WTC11 (cell line): ENCODE measurements at regions not wholly inside any gene's neighbourhood (a gene's known extent, or its start where the extent isn't known, plus 50 kb on each side); places are given as distances from the start of the nearest gene placed in this dataset.

Source experiments
- ATAC-seq: fragments of 200-7000 bp; cut with Tn5 transposase; 2 replicates; pipeline ENCODE4 v1.10.0; 2021; ENCODE audit warnings: mild to moderate bottlenecking, moderate library complexity
- CTCF ChIA-PET: fragments of 300-600 bp; sonication (Branson Sonifier 250); formaldehyde crosslinking; loops from one replicate; lab custom pipeline; 2021; ENCODE audit warnings: antibody characterized with exemption; lab: Charles Lee
- POLR2A ChIA-PET: fragments of 350-600 bp; sonication (Branson Sonifier 250); formaldehyde crosslinking; loops from one replicate; lab custom pipeline; 2021; ENCODE audit warnings: antibody characterized with exemption; lab: Charles Lee
- DNase-seq: peaks from one replicate; pipeline ENCODE4 v3.0.0; 2021; ENCODE audit warnings: low spot score
- H3K27ac Mint-ChIP-seq: 2 replicates; pipeline ENCODE4 v1.8.0; 2021; ENCODE audit warnings: mixed read lengths
- H3K27me3 Mint-ChIP-seq: 2 replicates; pipeline ENCODE4 v1.8.0; 2021; ENCODE audit warnings: low read depth, mild to moderate bottlenecking, moderate library complexity, mixed read lengths
- H3K36me3 Mint-ChIP-seq: 2 replicates; pipeline ENCODE4 v1.8.0; 2021; ENCODE audit warnings: mixed read lengths
- H3K4me1 Mint-ChIP-seq: 2 replicates; pipeline ENCODE4 v1.8.0; 2022; ENCODE audit warnings: mixed read lengths
- H3K4me3 Mint-ChIP-seq: 2 replicates; pipeline ENCODE4 v1.8.0; 2021; ENCODE audit warnings: mild to moderate bottlenecking, moderate library complexity, mixed read lengths
- H3K9me3 Mint-ChIP-seq: 2 replicates; pipeline ENCODE4 v1.8.0; 2021; ENCODE audit warnings: mixed read lengths
- ATF3 ChIP-seq: sonication (generic); formaldehyde crosslinking; conservative IDR thresholded peaks from 2 replicates; pipeline ENCODE4 v1.8.1; 2022; ENCODE audit warnings: mild to moderate bottlenecking, missing genetic modification reagents
- E2F5 ChIP-seq: sonication (generic); formaldehyde crosslinking; IDR thresholded peaks from 2 replicates; pipeline ENCODE4 v1.8.1; 2022; ENCODE audit warnings: mild to moderate bottlenecking, moderate library complexity, missing genetic modification reagents
- ETV6 ChIP-seq: sonication (generic); formaldehyde crosslinking; IDR thresholded peaks from 2 replicates; pipeline ENCODE4 v1.8.1; 2022; ENCODE audit warnings: mild to moderate bottlenecking, missing genetic modification reagents
- FOXJ3 ChIP-seq: sonication (generic); formaldehyde crosslinking; IDR thresholded peaks from 2 replicates; pipeline ENCODE4 v1.9.0; 2021; ENCODE audit warnings: missing genetic modification reagents, mild to moderate bottlenecking, borderline replicate concordance
- HMGA2 ChIP-seq: fragments of 250-450 bp; sonication (Bioruptor Pico); IDR thresholded peaks from 2 replicates; pipeline ENCODE4 v1.4.0; 2021; ENCODE audit warnings: mild to moderate bottlenecking, moderate library complexity
- IRF2 ChIP-seq: sonication (generic); formaldehyde crosslinking; IDR thresholded peaks from 2 replicates; pipeline ENCODE4 v1.8.0; 2022; ENCODE audit warnings: low read depth, missing genetic modification reagents, borderline replicate concordance
- JUN ChIP-seq: sonication (generic); formaldehyde crosslinking; IDR thresholded peaks from 2 replicates; pipeline ENCODE4 v1.8.0; 2023; ENCODE audit warnings: mild to moderate bottlenecking, missing genetic modification reagents
- KAT7 ChIP-seq: sonication (generic); formaldehyde crosslinking; IDR thresholded peaks from 2 replicates; pipeline ENCODE4 v1.8.1; 2023; ENCODE audit warnings: missing genetic modification reagents, mild to moderate bottlenecking, borderline replicate concordance
- MXD4 ChIP-seq: fragments of 250-450 bp; sonication (Bioruptor Pico); IDR thresholded peaks from 2 replicates; pipeline ENCODE4 v1.8.0; 2021; ENCODE audit warnings: mild to moderate bottlenecking, moderate library complexity, borderline replicate concordance
- MYBL2 ChIP-seq: sonication (generic); formaldehyde crosslinking; IDR thresholded peaks from 2 replicates; pipeline ENCODE4 v1.8.1; 2023; ENCODE audit warnings: mild to moderate bottlenecking, moderate library complexity, missing genetic modification reagents
- PREB ChIP-seq: sonication (generic); formaldehyde crosslinking; IDR thresholded peaks from 2 replicates; pipeline ENCODE4 v1.8.1; 2022; ENCODE audit warnings: mild to moderate bottlenecking, missing genetic modification reagents, moderate library complexity, borderline replicate concordance
- RELA ChIP-seq: sonication (generic); formaldehyde crosslinking; IDR thresholded peaks from 2 replicates; pipeline ENCODE4 v1.8.1; 2022; ENCODE audit warnings: missing genetic modification reagents, mild to moderate bottlenecking, borderline replicate concordance
- SMAD4 ChIP-seq: sonication (generic); formaldehyde crosslinking; IDR thresholded peaks from 2 replicates; pipeline ENCODE4 v1.8.0; 2022; ENCODE audit warnings: mild to moderate bottlenecking, missing genetic modification reagents
- TCF7 ChIP-seq: sonication (generic); formaldehyde crosslinking; IDR thresholded peaks from 2 replicates; pipeline ENCODE4 v1.8.0; 2022; ENCODE audit warnings: mild to moderate bottlenecking, low read depth, missing genetic modification reagents, moderate library complexity
- USF1 ChIP-seq: sonication (generic); formaldehyde crosslinking; IDR thresholded peaks from 2 replicates; pipeline ENCODE4 v1.8.0; 2022; ENCODE audit warnings: mild to moderate bottlenecking, missing genetic modification reagents
- ZBTB21 ChIP-seq: sonication (generic); formaldehyde crosslinking; IDR thresholded peaks from 2 replicates; pipeline ENCODE4 v1.8.1; 2023; ENCODE audit warnings: mild to moderate bottlenecking, missing genetic modification reagents, borderline replicate concordance
- ZMAT4 ChIP-seq: fragments of 250-450 bp; sonication (Bioruptor Pico); IDR thresholded peaks from 2 replicates; pipeline ENCODE4 v1.9.0; 2021; ENCODE audit warnings: mild to moderate bottlenecking
- ZNF219 ChIP-seq: sonication (generic); formaldehyde crosslinking; IDR thresholded peaks from 2 replicates; pipeline ENCODE4 v1.8.0; 2023; ENCODE audit warnings: missing genetic modification reagents, mild to moderate bottlenecking, borderline replicate concordance
- ZNF263 ChIP-seq: sonication (generic); formaldehyde crosslinking; IDR thresholded peaks from 2 replicates; pipeline ENCODE4 v1.8.1; 2022; ENCODE audit warnings: low read depth, mild to moderate bottlenecking, moderate library complexity, missing genetic modification reagents
- ZNF423 ChIP-seq: fragments of 250-450 bp; sonication (Bioruptor Pico); IDR thresholded peaks from 2 replicates; pipeline ENCODE4 v2.1.2; 2022; ENCODE audit warnings: mild to moderate bottlenecking, moderate library complexity
- TF ChIP-seq, protein P1 (sequence below): sonication (generic); formaldehyde crosslinking; IDR thresholded peaks from 2 replicates; pipeline ENCODE4 v1.8.0; 2023; ENCODE audit warnings: missing genetic modification reagents
- TF ChIP-seq, protein P2 (sequence below): sonication (generic); formaldehyde crosslinking; IDR thresholded peaks from 2 replicates; pipeline ENCODE4 v1.8.0; 2023; ENCODE audit warnings: missing genetic modification reagents, mild to moderate bottlenecking, borderline replicate concordance

GRCh38 chr12:59076622-59077021, 156.3 kb upstream of the LRIG3 start:
- Mint-ChIP-seq H3K4me1 (no peaks in the 10 kb centered on the region), H3K27ac (no peak overlapping the region), H3K4me3 (no peak overlapping the region), H3K36me3 (no peaks in the 10 kb centered on the region), H3K9me3 (no peaks in the 10 kb centered on the region), H3K27me3 (no peaks in the 10 kb centered on the region)
- no peak for TF ChIP-seq ZNF263 (CRISPR knock-in tag)
- no peak for TF ChIP-seq ETV6 (CRISPR knock-in tag)
- no peak for TF ChIP-seq MYBL2 (CRISPR knock-in tag)
- TF ChIP-seq, protein P1, sequence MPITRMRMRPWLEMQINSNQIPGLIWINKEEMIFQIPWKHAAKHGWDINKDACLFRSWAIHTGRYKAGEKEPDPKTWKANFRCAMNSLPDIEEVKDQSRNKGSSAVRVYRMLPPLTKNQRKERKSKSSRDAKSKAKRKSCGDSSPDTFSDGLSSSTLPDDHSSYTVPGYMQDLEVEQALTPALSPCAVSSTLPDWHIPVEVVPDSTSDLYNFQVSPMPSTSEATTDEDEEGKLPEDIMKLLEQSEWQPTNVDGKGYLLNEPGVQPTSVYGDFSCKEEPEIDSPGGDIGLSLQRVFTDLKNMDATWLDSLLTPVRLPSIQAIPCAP (CRISPR knock-in tag) = no peak
- no peak for TF ChIP-seq E2F5
- TF ChIP-seq ZBTB21 = no peak
- no peak for TF ChIP-seq ATF3
- TF ChIP-seq KAT7 = no peak
- TF ChIP-seq RELA = no peak
- ATAC-seq (no peak), DNase-seq (no peak)
- ChIA-PET CTCF (interaction anchor here (1.0 to 1.7 kb wide), 3 partner anchors 37 to 88 kb away, joined by 4 read pairs; no protein-coding TSS in a partner anchor), POLR2A (no interaction called here)

DNA sequence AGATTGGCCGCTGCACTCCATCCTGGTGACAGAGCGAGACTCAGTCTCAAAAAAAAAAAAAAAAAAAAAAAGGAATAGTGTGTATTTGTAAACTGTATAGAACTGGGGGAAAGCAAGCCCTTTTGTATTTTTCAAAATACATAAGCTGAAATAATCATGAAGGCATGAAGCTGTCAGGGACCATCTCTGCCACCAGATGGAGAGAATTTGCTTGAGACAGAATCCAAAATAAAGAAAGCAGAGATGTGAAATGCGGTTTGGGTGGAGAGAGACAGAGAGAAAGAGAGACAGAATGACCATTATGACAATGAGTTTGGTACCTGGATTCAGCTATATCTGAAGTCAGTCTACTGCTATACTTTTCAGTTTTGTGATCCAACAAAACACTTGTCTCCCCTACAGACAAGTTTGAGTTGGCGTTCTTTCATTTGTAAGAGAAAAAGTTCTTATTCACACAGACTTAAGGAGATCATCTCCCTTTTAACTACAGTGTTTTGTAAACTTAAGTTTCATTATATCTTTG, 155.7 kb upstream of the LRIG3 start:
- POLR2A ChIA-PET = no interaction called here
- H3K27ac Mint-ChIP-seq = no peak overlapping the region
- H3K9me3 Mint-ChIP-seq = no peaks in the 10 kb centered on the region
- no peaks in the 10 kb centered on the region for H3K36me3 Mint-ChIP-seq
- H3K4me3 Mint-ChIP-seq = no peak overlapping the region
- no peaks in the 10 kb centered on the region for H3K4me1 Mint-ChIP-seq
- no peak for TF ChIP-seq RELA
- TF ChIP-seq ZNF219 = no peak
- no peak for TF ChIP-seq TCF7 (CRISPR knock-in tag)
- TF ChIP-seq ZNF263 (CRISPR knock-in tag) = no peak
- TF ChIP-seq, all 79 proteins: peak for 0
- no peak for DNase-seq
- CTCF ChIA-PET = interaction anchor here (0.6 to 1.1 kb wide), 5 partner anchors 9 to 535 kb away, joined by 4 to 7 read pairs (median 4); no protein-coding TSS in a partner anchor
- ATAC-seq = no peak
- H3K27me3 Mint-ChIP-seq = no peaks in the 10 kb centered on the region

GRCh38 chr12:59075141-59075540, 154.8 kb upstream of the LRIG3 start:
- no peaks in the 10 kb centered on the region for H3K27me3 Mint-ChIP-seq
- ATAC-seq = no peak
- no peak overlapping the region for H3K4me3 Mint-ChIP-seq
- ChIA-PET CTCF (interaction anchor here (0.7 kb wide), 1 partner anchor 8 kb away, joined by 7 read pairs; no protein-coding TSS in a partner anchor), POLR2A (no interaction called here)
- no peaks in the 10 kb centered on the region for H3K4me1 Mint-ChIP-seq
- H3K27ac Mint-ChIP-seq = no peak overlapping the region
- H3K9me3 Mint-ChIP-seq = no peaks in the 10 kb centered on the region
- no peaks in the 10 kb centered on the region for H3K36me3 Mint-ChIP-seq
- DNase-seq = no peak
- no peak for TF ChIP-seq FOXJ3 (CRISPR knock-in tag)
- TF ChIP-seq HMGA2 = no peak
- TF ChIP-seq ZMAT4 (CRISPR knock-in tag) = no peak
- TF ChIP-seq PREB (CRISPR knock-in tag) = no peak
- no peak for TF ChIP-seq MYBL2 (CRISPR knock-in tag)
- TF ChIP-seq IRF2 = no peak
- TF ChIP-seq USF1 (CRISPR knock-in tag) = no peak
- TF ChIP-seq, protein P2, sequence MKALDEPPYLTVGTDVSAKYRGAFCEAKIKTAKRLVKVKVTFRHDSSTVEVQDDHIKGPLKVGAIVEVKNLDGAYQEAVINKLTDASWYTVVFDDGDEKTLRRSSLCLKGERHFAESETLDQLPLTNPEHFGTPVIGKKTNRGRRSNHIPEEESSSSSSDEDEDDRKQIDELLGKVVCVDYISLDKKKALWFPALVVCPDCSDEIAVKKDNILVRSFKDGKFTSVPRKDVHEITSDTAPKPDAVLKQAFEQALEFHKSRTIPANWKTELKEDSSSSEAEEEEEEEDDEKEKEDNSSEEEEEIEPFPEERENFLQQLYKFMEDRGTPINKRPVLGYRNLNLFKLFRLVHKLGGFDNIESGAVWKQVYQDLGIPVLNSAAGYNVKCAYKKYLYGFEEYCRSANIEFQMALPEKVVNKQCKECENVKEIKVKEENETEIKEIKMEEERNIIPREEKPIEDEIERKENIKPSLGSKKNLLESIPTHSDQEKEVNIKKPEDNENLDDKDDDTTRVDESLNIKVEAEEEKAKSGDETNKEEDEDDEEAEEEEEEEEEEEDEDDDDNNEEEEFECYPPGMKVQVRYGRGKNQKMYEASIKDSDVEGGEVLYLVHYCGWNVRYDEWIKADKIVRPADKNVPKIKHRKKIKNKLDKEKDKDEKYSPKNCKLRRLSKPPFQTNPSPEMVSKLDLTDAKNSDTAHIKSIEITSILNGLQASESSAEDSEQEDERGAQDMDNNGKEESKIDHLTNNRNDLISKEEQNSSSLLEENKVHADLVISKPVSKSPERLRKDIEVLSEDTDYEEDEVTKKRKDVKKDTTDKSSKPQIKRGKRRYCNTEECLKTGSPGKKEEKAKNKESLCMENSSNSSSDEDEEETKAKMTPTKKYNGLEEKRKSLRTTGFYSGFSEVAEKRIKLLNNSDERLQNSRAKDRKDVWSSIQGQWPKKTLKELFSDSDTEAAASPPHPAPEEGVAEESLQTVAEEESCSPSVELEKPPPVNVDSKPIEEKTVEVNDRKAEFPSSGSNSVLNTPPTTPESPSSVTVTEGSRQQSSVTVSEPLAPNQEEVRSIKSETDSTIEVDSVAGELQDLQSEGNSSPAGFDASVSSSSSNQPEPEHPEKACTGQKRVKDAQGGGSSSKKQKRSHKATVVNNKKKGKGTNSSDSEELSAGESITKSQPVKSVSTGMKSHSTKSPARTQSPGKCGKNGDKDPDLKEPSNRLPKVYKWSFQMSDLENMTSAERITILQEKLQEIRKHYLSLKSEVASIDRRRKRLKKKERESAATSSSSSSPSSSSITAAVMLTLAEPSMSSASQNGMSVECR = no peak
- TF ChIP-seq ZNF423 (CRISPR knock-in tag) = no peak
- no peak for TF ChIP-seq JUN (CRISPR knock-in tag)
- TF ChIP-seq SMAD4 (CRISPR knock-in tag) = no peak
- TF ChIP-seq MXD4 (CRISPR knock-in tag) = no peak
- no peak for TF ChIP-seq ETV6 (CRISPR knock-in tag)
